Skin epidermis (tissue), 12 donors: ENCODE measurements at regions not wholly inside any gene's neighbourhood (a gene's known extent, or its start where the extent isn't known, plus 50 kb on each side); places are given as distances from the start of the nearest gene placed in this dataset.

Experiments used
- H3K27ac ChIP-seq, 21 experiments: fragments of 200-600 bp; sonication (generic) in 11 of 21; one replicate each; pipeline ENCODE4 v1.5.0; 2020; ENCODE audit warnings: mild to moderate bottlenecking in 3 of 21, inconsistent platforms in 2 of 21, moderate library complexity in 2 of 21
- H3K4me3 ChIP-seq, 7 experiments: fragments of 200-600 bp; sonication (generic) in 2 of 7; one replicate each; pipeline ENCODE4 v1.5.0; 2020; ENCODE audit warnings: inconsistent platforms in 2 of 7, mild to moderate bottlenecking in 2 of 7, moderate library complexity in 1 of 7

DNA sequence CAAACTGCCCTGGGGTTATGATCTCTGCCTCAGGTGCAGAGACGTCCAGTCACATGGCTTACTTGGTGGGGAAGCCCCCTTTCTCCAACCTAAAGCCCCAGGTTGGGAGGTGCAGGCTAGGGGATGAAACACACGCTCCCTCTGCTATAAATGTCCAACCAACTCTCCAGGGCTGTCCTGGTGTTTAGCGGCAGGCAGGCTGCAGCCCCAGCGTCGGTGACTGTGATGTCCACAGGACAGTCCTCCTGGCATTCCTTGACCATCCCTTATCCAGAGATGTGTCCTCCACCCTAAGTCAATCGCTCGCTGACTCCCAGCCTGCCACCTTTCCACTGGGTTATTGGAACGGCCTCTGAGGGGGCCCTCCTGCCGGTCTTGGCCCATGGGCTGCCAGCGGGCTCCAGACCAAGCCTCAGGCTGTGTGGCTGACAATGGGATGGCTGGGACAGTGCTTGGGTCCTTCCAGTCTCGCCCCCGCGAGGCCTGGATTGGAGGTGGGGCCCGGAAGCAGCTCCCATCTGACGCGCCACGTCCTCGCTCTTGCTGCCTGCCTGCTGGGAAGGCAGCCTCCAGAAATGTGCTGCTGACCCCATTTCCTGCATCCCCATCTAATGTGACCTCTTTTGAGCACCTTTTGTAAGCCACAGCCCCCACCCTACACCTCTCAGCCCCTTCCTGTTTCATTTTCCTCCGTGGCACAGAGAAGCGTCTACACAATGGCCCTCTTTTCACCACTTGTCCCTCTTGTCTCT is 60.8 kb upstream of the ADRA2C start:
- Histone ChIP-seq H3K4me3 (no peak overlapping the region), H3K27ac (no peak overlapping the region)

DNA sequence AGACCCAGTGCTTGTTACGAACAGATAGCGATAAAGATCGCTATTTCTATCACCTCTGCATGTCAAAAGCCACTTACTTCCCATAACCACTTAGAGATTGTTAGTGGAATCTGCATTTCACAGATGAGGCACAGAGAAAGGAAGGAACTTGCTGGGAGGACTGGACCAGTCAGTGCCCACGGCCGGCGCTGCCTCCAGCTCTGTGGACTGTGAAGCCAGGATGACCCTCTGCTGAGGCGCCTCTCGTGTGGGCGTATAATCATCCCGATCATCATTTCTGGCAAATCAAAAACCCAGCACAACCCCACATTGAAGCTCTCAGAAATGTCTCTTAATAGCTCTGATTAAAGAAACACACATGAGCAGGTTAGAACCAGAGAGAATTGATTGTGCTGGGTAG is 61.5 kb upstream of the ADRA2C start:
- H3K4me3 ChIP-seq = no peak overlapping the region
- H3K27ac ChIP-seq = no peak overlapping the region

DNA sequence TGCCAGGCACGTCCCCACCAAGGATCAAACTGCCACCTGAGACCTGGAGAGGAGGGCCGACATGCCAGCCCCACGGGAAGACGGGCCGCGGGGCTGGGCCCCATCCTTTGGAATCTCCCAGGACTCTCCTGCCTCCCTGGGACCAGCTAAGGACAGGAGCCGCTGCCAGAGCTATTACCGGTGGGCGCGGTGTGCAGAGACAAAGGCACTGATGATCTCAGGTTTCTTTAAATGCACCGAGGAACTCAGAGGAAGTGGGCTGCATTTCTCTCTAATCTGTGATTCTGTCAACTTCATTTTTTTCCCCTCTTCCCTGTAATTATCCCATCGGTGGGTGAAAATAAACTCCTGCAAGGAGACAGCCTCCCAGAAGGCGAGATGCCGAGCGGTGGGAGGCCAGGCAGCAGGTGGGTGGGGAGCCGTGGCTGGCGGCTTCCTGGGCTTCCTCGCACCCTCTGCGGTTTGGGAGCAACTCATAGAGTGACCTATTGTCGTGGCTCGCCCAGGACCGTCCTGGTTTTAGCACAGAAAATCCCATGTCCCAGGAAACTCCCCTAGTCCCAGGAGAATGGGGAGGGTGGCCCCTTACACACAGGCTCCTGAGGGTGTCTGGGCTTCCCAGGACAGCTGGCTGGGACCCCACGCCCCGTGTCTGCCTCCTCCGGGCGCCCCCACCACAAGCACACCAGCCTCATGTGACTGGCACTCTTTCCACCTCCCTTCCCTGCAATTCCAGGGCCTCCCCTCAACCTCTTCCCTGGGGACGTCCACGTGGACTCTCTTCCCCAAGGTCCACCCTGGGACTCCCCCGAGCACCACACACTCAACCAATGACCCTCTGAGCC is 62.3 kb upstream of the ADRA2C start:
- H3K4me3 ChIP-seq = no peak overlapping the region
- H3K27ac ChIP-seq = no peak overlapping the region

DNA sequence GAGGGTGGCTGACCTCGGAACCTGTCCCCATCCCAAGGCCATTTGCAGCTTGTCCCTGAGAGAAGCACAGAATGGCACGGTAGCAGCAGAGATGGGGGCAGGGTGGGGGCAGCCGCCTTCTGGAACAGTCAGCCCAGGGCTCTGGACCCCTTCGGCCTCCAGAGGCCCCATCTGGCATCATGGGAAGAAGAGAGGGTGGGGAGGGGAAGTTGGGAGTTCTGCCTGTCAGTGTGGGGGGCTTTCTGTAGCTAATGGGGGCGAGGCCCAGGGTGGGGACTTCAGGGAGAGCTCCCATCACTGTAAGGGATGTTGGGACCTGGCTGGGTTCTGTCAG is 62.9 kb upstream of the ADRA2C start:
- H3K4me3 ChIP-seq = no peak overlapping the region
- no peak overlapping the region for H3K27ac ChIP-seq

DNA sequence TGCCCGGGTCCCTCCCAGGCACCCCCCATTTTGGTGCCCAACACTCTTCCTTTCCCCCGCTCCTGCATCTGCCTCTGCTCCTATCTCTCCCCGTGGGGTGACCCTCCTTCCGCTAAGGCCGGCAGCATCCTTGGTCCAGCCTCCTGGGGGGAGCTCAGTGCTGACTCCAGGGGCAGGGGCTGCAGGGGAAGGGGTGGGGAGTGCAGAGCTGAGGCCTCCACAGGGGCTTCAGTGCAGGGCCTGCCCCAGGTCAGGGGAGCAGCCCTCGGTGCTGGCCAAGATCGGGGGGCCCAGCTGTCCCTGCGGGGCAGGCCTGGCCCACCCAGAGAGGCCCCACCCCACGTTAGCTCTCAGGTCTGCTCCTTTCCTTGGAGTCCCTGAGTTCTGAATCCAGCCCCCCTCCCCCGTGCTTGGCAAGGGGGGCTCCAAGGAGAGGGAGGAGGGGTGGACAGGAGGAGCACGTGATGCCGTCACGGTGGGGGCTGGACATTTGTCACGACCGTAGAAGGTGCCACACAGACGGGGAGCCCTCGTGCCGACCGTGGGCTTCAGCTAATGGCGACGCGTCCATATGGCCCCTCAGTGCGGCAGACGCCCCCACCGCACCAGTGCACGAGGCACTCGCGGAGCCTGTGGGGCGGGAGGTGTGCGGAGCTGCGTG is 63.5 kb upstream of the ADRA2C start:
- H3K27ac ChIP-seq = no peak overlapping the region
- H3K4me3 ChIP-seq = no peak overlapping the region

DNA sequence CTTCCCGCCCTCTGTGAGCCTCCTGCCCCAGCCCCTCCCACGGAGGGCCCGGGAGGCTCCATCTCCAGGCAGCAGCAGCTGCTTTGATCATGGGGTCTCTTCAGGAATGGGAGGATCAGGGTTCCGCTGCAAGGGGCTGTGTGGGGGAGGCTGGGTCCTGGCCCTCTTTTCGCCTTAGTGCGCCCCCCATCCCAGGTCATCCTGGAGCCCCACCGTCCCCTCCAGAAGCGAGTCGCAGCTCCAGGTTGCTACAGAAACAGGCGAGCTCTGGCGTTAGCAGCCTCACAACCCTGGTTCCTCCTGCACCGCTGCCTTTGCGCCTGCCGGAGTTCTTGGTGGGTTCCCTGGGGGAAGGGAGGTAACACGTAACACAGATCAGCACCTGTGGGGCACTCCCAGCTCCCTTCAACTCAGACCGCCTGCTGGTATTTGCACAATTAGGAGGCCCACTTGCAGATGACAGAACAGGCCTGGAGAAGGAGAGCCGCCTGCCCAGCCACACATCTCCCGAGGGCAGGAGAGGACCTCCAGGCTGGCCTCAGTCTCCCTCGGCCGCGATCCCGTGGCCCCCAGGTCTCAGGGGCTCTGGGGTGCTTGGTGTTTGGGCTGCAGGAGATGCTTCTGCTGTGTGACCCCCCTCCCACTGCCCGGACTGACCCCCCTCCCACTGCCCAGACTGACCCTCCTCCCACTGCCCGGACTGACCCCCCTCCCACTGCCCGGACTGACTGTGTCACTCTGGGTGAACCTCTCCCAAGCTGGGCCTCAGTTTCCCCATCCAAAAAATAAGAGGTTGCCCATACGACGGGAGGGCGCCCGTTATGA is 64.2 kb upstream of the ADRA2C start:
- Histone ChIP-seq H3K27ac (no peak overlapping the region), H3K4me3 (no peak overlapping the region)

DNA sequence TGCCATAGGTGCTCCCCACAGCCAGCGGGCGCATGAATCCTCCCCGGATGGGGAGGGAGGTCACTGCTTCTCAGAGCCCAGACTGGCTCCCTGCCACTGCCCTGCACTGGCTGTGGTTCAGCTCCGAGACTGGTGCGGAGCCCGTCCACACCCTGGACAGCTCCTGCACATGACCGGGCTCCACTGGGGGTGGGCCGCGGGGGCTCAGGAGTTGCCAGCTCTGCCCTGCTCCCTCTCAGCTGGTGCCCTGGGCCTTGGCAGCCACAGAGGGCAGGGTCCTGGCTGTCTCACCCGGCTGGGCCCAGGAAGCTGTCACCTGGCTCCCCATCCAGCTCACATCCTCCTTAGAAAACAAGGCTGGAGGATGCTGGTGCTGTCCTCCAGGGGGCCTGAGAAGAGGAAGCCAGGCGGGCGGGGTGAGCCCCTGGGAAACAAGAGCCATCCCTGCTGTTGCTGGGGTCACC is 64.9 kb upstream of the ADRA2C start:
- Histone ChIP-seq H3K27ac (no peak overlapping the region), H3K4me3 (no peak overlapping the region)

DNA sequence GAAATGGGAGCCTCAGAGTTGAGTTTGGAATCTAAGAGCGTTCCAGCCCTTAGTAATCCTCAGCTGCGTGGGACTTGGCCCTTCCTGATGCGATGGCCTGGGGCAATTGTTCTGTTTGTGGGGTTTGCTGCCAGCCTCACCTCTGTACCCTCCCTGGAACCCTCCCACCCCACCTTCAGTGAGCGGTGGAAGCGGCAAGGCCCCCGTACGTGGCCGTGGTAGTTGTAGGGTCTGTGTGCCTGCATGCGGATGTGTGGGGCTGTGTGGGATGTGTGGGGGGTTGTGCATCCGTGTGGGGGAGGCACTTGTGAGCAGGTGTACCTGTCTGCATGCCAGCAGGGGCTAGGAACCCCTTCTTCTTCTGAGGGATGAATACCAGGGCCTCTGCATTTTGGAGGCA is 65.4 kb upstream of the ADRA2C start:
- Histone ChIP-seq H3K4me3 (no peak overlapping the region), H3K27ac (no peak overlapping the region)

DNA sequence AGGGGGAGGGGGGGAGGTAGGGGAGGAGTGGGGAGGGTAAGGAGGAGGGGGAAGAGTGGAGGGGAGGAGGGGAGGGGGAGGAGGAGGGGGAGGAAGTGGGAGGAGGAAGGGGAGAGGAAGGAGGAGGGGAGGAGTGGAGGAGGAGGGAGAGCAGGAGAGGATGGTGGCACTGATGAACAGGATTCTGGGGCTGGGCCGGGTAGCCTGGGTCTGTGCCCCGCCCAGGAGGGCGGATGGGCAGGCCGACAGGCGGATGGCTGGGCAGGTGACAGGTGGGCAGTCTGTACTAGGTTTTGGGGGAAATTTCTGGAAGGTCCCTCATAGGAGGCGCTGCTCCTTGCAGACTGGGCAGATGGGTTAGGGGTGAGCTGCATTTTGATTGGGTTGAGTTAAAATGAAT is 66.0 kb upstream of the ADRA2C start:
- no peak overlapping the region for H3K27ac ChIP-seq
- no peak overlapping the region for H3K4me3 ChIP-seq

DNA sequence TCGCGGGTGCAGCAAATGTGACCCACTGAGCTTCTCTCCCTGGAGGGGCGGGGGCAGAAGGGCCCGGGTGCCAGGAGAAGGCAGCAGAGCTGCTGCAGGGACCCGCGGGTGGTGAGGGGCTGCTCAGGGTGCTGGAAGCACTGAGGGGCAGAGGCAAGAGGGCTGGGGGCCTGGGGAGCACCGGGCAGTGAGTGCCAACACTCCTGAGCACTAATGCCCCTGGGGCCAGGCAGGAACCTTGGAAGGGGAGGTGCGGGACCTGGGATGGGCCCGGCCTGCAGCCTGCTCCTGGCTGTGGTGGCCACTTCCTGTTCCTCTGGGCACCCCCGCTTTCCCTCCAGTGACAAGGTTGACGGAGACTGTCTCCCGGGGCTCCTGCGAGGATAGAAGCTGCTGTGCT is 66.5 kb upstream of the ADRA2C start:
- H3K27ac ChIP-seq = no peak overlapping the region

DNA sequence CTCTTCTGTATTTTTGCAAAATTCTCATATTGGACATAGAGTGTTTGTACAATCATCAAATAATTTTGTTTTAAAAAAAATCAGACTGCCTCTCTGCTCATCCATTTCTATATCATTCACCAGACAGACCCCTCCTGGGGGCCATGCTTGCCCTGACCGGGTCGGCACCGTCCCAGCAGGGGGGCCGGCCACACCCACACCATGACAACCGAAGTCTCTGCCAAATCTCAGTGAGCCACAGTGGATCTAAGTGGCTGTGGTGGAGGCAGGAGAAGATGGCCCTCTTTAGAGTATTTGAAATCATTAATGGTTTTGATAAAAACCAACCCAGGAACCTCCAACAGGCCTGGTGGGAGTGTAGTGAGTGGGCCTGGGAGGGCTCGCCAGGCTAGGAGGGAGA is 66.9 kb upstream of the ADRA2C start:
- no peak overlapping the region for H3K4me3 ChIP-seq
- no peak overlapping the region for H3K27ac ChIP-seq

More for the DNA sequence above, 66.5 kb upstream of the ADRA2C start:
- no peak overlapping the region for H3K4me3 ChIP-seq

DNA sequence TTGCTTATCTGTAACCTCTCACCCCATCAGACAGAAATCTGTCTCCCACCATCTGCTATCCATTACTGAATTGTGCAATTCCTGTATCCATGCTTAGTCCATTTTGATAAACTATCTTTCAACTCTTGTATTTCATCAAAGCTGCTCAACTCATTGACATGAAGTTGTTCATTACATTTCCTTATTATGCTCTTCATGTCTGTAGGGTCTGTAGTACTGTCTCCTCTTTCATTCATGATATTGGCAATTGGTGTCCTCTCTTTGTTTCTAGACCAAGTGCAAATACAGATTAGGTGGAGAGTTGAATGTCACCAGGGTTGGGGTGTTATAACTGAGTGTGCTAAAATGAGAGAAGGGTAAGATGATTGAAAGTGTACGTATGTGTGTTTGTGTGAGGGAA is 69.2 kb upstream of the ADRA2C start:
- Histone ChIP-seq H3K27ac (no peak overlapping the region), H3K4me3 (no peak overlapping the region)

DNA sequence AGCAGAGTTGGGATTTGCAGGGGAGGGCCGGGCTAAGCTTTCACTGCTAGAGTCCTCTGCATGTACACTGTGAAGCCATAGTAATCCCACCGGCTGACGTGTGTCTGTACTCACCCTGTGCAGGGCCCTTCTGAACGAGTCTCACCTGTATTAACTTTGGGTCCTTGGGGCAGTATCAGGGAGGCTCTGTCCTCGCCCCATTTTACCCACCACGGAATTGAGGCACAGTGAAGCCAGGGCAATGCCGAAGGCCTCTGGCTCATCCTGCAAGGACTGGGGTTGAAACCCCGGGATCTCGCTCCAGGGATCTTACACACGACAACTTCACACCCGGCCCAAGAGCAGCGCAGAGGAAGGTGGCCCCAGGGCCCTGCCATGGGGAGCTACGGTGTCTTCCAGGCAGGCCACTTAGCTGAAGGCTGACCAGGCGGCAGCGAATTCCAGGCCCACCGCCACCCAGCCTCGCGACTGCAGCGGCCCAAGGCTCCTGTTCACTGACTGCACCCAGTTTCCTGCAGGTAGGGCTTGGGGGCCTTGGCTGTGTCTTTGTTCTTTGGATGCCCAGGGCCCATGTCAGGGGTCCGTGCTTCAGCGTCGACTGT is 75.5 kb upstream of the ADRA2C start:
- no peak overlapping the region for H3K4me3 ChIP-seq
- H3K27ac ChIP-seq = no peak overlapping the region

DNA sequence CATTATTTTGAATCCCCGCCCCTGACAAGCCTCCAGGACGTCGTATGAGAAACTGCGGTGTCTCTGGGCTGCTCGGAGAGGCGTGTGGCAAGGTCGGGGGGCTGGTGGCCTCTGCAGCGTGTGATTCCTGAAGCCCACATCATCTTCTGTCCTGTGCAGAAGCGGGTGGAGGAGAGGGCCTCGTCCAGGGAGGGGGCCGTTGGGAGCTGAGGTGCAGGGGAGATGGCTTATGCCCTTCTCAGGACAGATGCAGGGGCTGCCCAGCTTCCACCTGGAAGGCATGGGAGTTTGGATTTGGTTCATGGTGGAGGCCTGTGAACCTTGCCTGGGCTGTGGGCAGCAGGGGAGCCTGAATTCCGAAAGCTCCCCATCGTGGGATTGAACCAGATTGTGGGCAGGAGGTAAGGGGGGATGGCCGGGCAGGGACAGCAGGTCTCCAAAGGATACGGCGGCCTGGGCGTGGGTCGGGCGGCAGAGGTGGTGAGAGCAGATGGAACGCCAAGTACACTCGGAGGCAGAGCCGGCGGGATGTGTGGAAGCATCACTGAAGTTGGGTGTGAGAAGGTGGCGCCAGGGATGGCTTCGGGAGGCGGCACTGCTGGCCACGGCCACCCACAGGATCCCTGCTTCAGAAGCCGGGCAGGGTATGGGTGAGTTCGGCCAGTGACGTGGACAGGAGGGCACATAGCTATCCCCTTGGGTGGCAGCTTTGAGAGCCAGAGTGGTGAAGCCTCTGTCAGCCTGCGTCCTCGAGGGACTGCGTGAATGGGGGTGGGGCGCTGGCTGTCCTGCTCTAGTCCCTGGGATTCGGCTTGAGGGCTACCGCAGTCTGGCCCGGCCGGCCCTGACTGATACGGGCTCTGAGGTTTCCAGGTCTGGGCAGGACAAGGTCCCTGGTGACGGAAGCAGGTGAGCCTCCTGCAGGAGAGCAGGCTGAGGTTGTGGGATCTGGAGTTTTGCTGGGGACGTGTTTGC is 76.3 kb upstream of the ADRA2C start:
- Histone ChIP-seq H3K27ac (no peak overlapping the region), H3K4me3 (no peak overlapping the region)

DNA sequence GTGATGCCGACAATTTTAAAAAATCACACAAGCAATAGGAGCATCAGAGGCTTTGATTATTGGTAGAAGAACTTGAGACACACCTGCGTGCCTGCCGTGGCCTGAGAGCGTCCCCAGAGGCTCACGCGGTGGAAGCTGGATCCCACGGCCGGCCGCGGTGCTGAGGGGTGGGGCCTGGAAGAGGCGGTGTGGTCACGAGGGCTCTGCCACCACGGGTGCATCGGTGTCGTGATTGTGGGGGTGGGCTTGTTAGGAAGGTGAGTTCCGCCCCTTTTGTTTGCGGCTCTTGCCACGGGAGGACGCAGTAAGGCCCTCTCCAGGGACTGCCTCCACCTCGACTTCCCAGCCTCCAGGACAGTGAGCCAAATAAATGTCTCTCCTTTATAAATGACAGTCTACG is 77.2 kb upstream of the ADRA2C start:
- Histone ChIP-seq H3K27ac (no peak overlapping the region), H3K4me3 (no peak overlapping the region)

DNA sequence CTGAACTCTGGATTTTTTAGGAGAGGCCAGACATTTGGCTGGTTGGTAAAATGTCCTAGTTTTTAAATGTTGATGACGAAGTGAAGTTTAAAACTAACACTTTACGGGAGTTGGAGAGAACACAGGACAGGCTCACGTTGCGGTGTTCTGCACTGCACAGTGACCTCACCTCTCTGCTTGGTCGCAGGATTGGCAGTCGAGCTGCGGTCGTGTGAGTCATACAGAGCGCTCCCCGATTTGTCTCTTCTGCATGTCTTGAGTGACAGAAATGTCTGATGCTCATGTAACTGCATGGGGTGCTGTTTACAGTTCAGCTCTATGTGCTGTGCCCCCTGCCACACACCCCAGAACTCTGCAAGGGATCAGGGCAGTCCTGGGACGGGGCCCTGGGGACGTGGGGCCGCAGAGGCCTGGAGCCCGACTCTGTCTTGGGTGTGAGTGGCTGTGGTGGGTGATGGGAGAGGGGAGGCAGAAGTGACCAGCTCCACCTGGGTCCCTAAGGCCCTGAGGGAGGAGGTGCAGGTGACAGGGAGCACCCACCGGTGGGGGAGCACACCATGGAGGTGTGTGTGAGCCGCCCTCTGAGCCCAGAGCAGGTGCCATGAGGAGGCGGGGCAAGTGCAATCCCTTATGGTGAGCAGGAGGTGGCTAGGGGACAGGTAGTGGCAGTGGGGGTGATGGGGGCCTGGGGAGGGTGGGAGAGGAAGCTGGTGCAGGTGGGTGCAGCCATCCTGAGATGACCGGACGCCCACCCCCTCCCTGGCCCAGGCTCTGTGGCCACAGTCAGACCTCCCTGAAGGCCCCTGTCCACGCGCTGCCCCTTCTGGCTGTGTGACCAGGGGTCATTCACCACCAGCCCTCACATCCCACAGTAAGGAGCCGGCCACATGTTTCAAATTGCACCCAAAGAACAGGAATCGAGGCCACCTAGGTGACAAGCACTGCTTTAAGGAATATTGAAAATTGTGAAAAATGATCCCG is 77.9 kb upstream of the ADRA2C start:
- H3K27ac ChIP-seq = no peak overlapping the region

DNA sequence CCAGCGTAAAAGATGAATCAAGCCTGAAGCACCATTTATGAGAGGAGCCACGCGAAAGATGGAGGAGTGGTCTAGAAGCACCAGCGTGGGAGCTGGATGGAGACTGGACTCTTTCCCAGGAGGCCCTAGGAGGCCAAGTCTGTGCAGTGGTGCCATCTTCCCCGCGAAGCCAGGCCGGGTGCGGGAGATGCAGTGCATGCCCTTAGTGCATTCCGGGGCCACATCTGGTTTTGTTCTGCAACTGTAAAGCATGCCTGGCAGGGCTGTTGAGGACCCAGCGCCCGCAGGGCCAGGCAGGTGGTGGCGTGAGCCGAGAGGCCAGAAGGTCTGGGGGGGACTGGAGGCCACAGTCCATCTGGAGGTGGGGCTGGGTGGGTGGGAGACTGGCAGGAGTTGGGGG is 78.6 kb upstream of the ADRA2C start:
- H3K27ac ChIP-seq = no peak overlapping the region
- H3K4me3 ChIP-seq = no peak overlapping the region

More for the DNA sequence above, 77.9 kb upstream of the ADRA2C start:
- H3K4me3 ChIP-seq = no peak overlapping the region
